Fibroblast of skin of left biceps (primary cell): ENCODE measurements at regions not wholly inside any gene's neighbourhood (a gene's known extent, or its start where the extent isn't known, plus 50 kb on each side); places are given as distances from the start of the nearest gene placed in this dataset.
"Not testable (repeated sequence)": the region's sequence is repeated elsewhere in the genome, so short reads cannot be mapped to it uniquely, and the experiment has no call there.

ENCODE experiments used
- DNase-seq, 2 experiments: peaks; one replicate each; pipeline ENCODE4 v3.0.0-alpha.2; 2013; ENCODE audit warnings: low read depth in 2 of 2

GRCh38 chr7:98727146-98727709, 110.1 kb downstream of the NPTX2 start:
- DNase-seq = no peak

GRCh38 chr7:98728555-98728954, 111.5 kb downstream of the NPTX2 start:
- no peak for DNase-seq

- no peak for DNase-seq
Observed at GRCh38 chr7:98729121-98729520, 112.0 kb downstream of the NPTX2 start.

- DNase-seq = no peak
Observed at GRCh38 chr7:98730326-98730725, 113.2 kb downstream of the NPTX2 start.

DNA sequence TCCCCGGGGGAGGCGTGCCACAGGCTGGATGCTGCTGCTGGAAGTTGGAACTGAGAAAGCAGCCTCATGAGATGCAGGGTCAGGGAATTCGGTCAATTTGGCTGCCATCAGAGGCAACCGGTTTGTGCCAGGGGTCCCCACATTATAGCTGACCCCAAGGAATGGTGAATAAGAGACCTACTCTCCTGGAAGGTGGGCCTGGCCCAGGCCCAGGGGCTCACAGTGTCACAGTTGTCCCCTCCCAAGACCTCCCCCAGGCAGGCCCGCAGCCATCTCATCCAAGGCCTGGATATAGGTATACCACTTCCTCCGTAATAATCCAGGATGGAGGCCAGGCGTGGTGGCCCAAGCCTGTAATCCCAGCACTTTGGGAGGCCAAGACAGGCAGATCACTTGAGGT, 114.6 kb downstream of the NPTX2 start:
- DNase-seq = no peak

DNA sequence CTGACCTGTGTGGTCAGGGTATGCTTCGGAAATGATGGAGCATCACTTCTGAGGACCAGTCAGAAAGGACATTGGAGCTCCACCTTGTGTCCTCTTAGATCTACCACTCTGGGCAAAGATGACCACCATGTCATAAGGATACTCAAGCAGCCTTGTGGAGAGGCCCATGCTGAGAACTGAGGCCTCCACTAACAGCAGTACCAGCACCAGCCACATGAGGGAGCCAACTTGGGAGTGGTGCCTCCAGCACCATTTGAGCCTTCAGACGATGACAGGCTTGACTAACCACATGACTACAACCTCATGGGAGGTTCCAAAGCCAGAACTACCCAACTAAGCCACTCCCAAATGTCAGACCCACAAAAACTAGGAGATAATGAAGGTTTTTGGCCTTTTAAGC, 116.0 kb downstream of the NPTX2 start:
- DNase-seq = no peak

DNA sequence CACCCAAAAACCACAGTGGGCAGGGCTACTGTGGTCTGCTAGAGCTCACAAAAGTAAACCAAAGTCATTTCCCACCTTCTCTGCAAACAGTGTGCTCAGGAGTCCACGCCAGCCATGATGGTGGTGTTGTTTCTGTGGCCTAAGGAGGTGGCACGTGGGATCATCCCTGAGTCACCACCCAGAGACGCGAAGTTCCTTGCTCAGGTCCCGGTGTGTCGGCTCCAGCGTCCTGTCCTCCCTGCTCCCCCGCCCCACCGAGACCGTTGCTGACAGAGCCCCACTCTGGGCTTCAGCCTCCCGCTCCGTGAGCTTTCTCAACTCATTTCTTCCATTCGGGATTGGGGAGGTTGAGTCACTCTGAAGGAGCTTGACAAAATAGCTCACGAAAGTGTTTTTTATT, 118.7 kb downstream of the NPTX2 start:
- DNase-seq = no peak

DNA sequence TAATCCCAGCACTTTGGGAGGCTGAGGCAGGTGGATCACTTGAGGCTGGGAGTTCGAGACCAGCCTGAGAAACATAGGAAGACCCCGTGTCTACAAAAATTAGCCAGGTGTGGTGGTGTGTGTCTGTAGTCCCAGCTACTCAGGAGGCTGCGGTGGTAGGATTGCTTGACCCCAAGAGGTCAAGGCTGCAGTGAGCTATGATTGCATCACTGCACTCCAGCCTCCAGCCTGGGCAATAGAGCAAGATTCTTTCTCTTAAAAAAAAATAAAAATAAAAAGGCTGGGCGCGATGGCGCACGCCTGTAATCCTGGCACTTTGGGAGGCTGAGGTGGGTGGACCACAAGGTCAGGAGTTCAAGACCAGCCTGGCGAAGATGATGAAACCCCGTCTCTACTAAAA, 119.4 kb downstream of the NPTX2 start:
- DNase-seq = not testable (repeated sequence)

- DNase-seq = no peak
Observed at GRCh38 chr7:98737176-98737575, 120.1 kb downstream of the NPTX2 start.

- DNase-seq = no peak
Observed at GRCh38 chr7:98740643-98741042, 123.6 kb downstream of the NPTX2 start.

DNA sequence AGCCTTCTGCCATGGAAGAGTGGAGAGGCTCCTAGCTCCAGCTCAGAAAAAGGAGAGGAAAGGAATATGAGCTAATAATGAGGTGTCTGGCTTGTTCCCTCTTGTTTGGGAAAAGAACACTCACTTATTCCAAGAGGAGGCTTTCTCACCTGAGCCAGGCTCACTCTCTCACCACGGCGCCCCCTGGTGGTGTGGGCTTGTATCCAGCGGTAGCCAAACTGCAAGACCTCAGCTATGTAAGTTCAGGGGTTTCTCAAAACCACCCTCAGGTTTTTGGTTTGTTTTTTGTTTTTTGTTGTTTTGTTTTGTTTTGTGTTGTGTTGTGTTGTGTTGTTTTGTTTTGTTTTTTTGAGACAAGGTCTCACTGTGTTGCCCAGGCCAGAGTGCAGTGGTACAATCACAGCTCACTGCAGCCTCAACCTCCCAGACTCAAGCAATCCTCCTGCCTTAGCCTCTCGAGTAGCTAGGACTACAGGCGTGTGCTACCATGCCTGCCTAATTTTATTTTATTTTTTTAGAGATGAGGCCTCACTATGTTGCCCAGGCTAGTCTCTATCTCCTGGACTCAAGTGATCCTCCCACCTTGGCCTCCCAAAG, 124.0 kb downstream of the TMEM130 start:
- DNase-seq = no peak

GRCh38 chr7:98748090-98748489, 121.7 kb downstream of the TMEM130 start:
- DNase-seq = no peak

DNA sequence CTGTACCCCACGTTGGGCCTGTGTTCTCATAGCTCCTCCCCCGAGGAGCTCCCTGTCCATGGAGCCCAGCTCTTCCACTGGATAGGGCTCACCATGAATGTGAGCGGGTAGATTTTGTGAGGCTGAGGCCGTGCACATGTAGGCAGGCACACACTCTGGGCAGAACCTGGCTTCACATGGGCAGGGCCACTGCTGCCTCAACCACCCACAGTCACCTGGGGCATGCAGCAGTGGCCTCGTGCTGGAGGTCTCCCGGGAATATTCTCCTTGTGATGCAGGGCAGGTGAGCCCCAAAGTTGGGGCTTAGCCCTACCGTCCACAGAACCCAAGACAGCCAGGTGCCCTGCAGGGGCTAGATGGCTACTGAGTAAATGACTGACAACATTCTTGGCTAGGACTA, 116.6 kb downstream of the TMEM130 start:
- DNase-seq = no peak

DNA sequence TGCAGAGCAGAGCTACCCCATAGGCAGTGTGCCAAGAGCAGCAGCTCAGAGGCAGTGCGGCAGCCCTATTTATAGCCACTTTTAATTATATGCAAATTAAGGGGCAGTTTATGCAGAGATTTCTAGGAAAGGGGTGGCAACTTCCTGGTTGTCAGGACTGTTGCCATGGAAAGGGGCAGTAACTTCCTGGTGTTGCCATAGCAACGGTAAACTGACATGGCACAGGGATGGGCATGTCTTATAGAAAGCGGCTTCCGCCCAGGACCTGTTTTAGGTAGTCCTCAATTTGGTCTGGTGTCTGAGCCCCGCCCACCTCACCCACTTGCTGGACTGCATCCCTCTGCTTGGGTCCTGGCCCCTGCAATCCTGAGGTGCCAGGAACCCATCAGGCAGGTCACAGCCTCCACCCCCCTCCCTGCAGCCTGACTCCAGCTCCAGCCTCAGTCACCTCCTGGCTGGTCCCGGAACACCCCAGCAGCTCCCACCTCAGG, 115.8 kb downstream of the TMEM130 start:
- no peak for DNase-seq

DNA sequence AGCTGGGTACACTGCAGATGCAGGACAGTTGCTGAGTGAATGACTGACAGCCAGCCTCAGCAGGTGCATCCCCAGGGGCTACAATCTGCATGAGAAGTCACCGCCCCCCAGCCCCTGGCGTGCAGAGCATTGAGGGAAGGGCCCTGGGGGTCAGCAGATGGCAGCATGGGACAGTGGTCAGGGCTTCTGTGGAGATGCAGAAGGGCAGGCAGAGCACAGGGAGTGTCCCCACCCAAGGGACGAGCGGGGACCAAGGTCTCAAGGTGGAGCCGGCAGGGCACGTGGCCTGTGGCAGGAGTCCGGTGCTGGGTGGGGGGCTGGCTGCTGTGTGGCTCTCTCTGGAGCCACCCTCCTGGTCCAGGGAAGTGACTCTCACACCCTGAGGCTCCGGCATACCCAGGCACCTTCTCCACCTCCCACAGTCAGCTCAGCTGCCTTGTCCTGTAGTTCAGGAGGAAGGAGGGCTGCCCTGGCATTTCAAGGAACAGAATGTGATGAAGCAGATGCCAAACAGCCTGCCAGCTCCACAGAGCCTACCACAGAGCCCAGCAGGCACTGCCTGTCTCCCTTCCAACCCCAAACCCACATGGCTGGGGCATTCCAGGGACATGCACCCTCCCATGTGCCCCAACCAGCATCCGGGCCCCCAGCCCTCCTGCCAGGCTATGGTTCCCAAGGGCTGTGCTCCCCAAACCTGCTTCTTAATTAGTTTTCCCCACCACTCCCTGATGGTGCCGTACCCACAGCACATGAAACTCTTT, 114.5 kb downstream of the TMEM130 start:
- DNase-seq = no peak

DNA sequence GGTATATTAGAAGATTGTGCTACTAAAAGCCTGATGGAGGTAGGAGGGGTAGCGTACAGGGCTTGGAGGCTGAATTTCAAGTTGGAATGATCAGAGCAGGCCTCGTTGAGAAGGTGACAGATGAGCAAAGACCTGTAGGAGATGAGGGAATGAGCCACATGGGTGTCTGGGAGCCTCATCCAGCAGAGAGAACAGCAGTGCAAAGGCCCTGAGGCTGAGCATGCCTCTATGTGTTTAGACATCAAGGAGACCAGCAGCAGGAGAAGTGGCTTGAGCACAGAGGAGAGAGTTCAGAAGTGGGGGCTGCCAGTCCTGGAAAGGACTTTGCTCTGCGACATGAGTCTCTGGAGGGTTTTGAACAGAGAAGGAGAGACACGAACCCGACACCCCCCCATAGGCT, 111.7 kb downstream of the TMEM130 start:
- DNase-seq = no peak

- no peak for DNase-seq
Observed at GRCh38 chr7:98760201-98760651, 109.6 kb downstream of the TMEM130 start.

- DNase-seq = no peak
Observed at GRCh38 chr7:98761225-98761624, 108.6 kb downstream of the TMEM130 start.

DNA sequence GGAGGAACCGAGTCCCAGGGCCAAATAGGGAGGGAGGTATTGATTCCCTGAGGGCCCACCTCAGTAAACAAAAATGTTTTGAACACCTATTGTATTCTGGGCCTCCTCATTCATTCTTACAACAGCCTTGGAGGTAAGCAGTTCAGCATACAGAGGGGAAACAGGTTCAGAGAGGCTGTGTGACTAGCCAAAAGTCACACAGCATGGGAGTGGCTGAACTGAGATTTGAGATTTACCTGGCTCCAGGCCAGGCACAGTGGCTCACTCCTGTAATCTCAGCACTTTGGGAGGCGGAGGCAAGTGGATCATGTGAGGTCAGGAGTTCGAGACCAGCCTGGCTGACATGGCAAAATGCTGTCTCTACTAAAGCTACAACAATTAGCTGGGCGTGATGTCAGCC, 107.2 kb downstream of the TMEM130 start:
- DNase-seq = no peak

GRCh38 chr7:98763441-98763840, 106.4 kb downstream of the TMEM130 start:
- no peak for DNase-seq

GRCh38 chr7:98764946-98765345, 104.9 kb downstream of the TMEM130 start:
- DNase-seq = no peak

DNA sequence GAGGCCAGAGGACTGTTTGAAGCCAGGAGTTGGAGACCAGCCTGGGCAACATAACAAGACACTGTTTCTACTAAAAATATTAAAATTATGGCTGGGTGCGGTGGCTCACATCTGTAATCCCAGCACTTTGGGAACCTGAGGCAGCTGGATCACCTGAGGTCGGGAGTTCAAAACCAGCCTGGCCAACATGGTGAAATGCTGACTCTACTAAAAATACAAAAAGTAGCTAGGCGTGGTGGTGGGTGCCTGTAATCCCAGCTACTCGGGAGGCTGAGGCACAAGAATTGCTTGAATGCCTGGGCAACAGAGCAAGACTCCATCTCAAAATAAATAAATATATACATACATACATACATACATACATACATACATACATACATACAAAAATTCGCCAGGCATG, 99.7 kb downstream of the TMEM130 start:
- not testable (repeated sequence) for DNase-seq

- peak; percentile 75 to 78 for DNase-seq
Observed at GRCh38 chr7:98771519-98771918, 98.3 kb downstream of the TMEM130 start.
